ENCODE measurements at regions not wholly inside any gene's neighbourhood (a gene's known extent, or its start where the extent isn't known, plus 50 kb on each side); places are given as distances from the start of the nearest gene placed in this dataset.

- TF ChIP-seq EZH2phosphoT487 (IDR thresholded peaks at IDR 0.05; ENCODE audit: insufficient read depth, low read depth): no peak
- TF ChIP-seq EZH2 (IDR thresholded peaks at IDR 0.05; ENCODE audit: insufficient read depth, poor library complexity, severe bottlenecking): no peak
Observed at GRCh38 chr15:95446854-95447253, 883.6 kb upstream of the NR2F2 start.

Measured in GM23248 (cell line).